ENCODE measurements at regions not wholly inside any gene's neighbourhood (a gene's known extent, or its start where the extent isn't known, plus 50 kb on each side); places are given as distances from the start of the nearest gene placed in this dataset.
A peak's percentile ranks its signal among the peaks of the same experiment; 100 is the strongest.

DNA sequence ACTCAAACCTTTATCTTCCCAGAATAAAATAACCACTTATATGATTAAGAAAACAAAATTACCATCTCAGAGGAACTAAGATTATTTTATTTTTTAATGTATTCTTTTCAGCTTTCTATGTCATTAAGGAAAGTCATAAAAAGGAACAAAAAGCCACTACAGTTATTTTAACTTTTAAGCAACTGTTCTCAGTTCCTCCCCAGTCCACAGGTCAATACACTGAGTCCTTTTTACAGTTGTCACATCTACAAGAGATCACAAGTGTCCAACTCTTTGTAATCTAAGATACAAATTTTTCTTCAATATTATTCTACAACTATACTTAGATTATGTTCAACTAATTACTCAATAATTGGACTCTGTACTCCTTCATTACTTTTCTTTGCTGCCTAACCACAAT is 782.8 kb upstream of the ACO1 start:
- Histone ChIP-seq H3K9me3 (replicated peaks; ENCODE audit: control insufficient read depth, insufficient read depth, low read length) (no peaks in the 10 kb centered on the region), H3K4me3 (no peak overlapping the region), H3K36me3 (ENCODE audit: control insufficient read depth in 2 of 2, insufficient read depth in 2 of 2, low read length in 1 of 2) (no peaks in the 10 kb centered on the region), H4K20me1 (ENCODE audit: control insufficient read depth, insufficient read depth) (no peaks in the 10 kb centered on the region), H3K79me2 (ENCODE audit: control insufficient read depth, insufficient read depth, low read length) (no peaks in the 10 kb centered on the region), H3K27me3 (replicated peaks in 1 of 2; ENCODE audit: control insufficient read depth in 2 of 2, insufficient read depth in 2 of 2, low read length in 1 of 2) (no peaks in the 10 kb centered on the region), H2AFZ (ENCODE audit: control insufficient read depth, low read depth, low read length) (no peak overlapping the region), H3K4me1 (ENCODE audit: control insufficient read depth, insufficient read depth, low read length) (no peaks in the 10 kb centered on the region), H3K4me2 (ENCODE audit: control insufficient read depth, insufficient read depth) (no peak overlapping the region), H3K9ac (ENCODE audit: control insufficient read depth, insufficient read depth, low read length) (no peak overlapping the region), H3K27ac (ENCODE audit: control insufficient read depth, insufficient read depth) (no peak overlapping the region)
- ChIA-PET RAD21 (ENCODE audit: unreplicated experiment) (no interaction called here), CTCF (no interaction called here), SMC1A (ENCODE audit: uncharacterized antibody, unreplicated experiment) (interaction anchor here (1.4 kb wide), 1 partner anchor 16 kb away, joined by 3 read pairs; no protein-coding TSS in a partner anchor), POLR2A (no interaction called here)
- ATAC-seq (0 out of 3 replicates have a peak, but pooled peaks have one; percentile 19), FAIRE-seq (no peak), DNase-seq (ENCODE audit: low read depth, low spot score) (no peak)
- intact Hi-C loops (cut with micrococcal nuclease; ENCODE audit: unreplicated experiment) (no loop called here), in situ Hi-C loops (cut with MboI) (no loop called here)
- TF ChIP-seq RUNX3 (IDR thresholded peaks at IDR 0.05; ENCODE audit: low read length), result no peak
- TF ChIP-seq, protein P1, sequence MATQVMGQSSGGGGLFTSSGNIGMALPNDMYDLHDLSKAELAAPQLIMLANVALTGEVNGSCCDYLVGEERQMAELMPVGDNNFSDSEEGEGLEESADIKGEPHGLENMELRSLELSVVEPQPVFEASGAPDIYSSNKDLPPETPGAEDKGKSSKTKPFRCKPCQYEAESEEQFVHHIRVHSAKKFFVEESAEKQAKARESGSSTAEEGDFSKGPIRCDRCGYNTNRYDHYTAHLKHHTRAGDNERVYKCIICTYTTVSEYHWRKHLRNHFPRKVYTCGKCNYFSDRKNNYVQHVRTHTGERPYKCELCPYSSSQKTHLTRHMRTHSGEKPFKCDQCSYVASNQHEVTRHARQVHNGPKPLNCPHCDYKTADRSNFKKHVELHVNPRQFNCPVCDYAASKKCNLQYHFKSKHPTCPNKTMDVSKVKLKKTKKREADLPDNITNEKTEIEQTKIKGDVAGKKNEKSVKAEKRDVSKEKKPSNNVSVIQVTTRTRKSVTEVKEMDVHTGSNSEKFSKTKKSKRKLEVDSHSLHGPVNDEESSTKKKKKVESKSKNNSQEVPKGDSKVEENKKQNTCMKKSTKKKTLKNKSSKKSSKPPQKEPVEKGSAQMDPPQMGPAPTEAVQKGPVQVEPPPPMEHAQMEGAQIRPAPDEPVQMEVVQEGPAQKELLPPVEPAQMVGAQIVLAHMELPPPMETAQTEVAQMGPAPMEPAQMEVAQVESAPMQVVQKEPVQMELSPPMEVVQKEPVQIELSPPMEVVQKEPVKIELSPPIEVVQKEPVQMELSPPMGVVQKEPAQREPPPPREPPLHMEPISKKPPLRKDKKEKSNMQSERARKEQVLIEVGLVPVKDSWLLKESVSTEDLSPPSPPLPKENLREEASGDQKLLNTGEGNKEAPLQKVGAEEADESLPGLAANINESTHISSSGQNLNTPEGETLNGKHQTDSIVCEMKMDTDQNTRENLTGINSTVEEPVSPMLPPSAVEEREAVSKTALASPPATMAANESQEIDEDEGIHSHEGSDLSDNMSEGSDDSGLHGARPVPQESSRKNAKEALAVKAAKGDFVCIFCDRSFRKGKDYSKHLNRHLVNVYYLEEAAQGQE (IDR thresholded peaks at IDR 0.05; ENCODE audit: low read depth, low read length), result no peak
- BruUV-seq (replicated peaks), result no TSS peak

DNA sequence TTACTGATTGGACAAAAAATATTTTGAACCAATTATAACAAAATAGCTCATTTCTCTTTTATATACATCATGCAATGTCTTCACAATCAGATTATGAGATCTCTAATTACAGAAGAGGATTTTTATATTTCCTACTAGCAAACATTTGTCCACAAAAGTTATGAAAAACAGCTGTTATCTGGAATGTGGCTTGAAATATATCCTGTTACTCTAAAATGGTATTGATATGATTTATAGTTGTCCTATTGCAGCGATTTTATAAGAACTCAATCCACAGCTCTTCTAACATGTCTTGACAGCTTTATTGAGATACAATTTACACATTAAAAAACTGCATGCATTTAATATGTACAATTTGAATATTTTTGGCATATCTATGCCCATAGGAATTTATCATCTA is 779.9 kb upstream of the ACO1 start:
- Histone ChIP-seq H3K4me2 (ENCODE audit: control insufficient read depth, insufficient read depth) (no peak overlapping the region), H3K9ac (ENCODE audit: control insufficient read depth, insufficient read depth, low read length) (no peak overlapping the region), H3K79me2 (ENCODE audit: control insufficient read depth, insufficient read depth, low read length) (no peaks in the 10 kb centered on the region), H4K20me1 (ENCODE audit: control insufficient read depth, insufficient read depth) (no peaks in the 10 kb centered on the region), H3K4me3 (no peak overlapping the region), H2AFZ (ENCODE audit: control insufficient read depth, low read depth, low read length) (no peak overlapping the region), H3K36me3 (ENCODE audit: control insufficient read depth in 2 of 2, insufficient read depth in 2 of 2, low read length in 1 of 2) (no peaks in the 10 kb centered on the region), H3K9me3 (replicated peaks; ENCODE audit: control insufficient read depth, insufficient read depth, low read length) (no peaks in the 10 kb centered on the region), H3K27ac (ENCODE audit: control insufficient read depth, insufficient read depth) (no peak overlapping the region), H3K27me3 (replicated peaks in 1 of 2; ENCODE audit: control insufficient read depth in 2 of 2, insufficient read depth in 2 of 2, low read length in 1 of 2) (no peaks in the 10 kb centered on the region), H3K4me1 (ENCODE audit: control insufficient read depth, insufficient read depth, low read length) (no peaks in the 10 kb centered on the region)
- ChIA-PET POLR2A (no interaction called here), RAD21 (ENCODE audit: unreplicated experiment) (no interaction called here), CTCF (no interaction called here), SMC1A (ENCODE audit: uncharacterized antibody, unreplicated experiment) (no interaction called here)
- intact Hi-C loops (cut with micrococcal nuclease; ENCODE audit: unreplicated experiment) (no loop called here), in situ Hi-C loops (cut with MboI) (no loop called here)
- WGBS (ENCODE audit: insufficient coverage, insufficient replicate concordance, low lambda C conversion rate, missing lambda C conversion rate), result 4% methylated on average over 1 of the region's 1 CpG
- DNase-seq (ENCODE audit: low read depth, low spot score), result no peak
- no peak for FAIRE-seq
- BruUV-seq (replicated peaks), result no TSS peak
- ATAC-seq, result no peak
- TF ChIP-seq YY1 (IDR thresholded peaks at IDR 0.05; ENCODE audit: low read depth, low read length), result no peak
- TF ChIP-seq, protein P2, sequence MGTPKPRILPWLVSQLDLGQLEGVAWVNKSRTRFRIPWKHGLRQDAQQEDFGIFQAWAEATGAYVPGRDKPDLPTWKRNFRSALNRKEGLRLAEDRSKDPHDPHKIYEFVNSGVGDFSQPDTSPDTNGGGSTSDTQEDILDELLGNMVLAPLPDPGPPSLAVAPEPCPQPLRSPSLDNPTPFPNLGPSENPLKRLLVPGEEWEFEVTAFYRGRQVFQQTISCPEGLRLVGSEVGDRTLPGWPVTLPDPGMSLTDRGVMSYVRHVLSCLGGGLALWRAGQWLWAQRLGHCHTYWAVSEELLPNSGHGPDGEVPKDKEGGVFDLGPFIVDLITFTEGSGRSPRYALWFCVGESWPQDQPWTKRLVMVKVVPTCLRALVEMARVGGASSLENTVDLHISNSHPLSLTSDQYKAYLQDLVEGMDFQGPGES (IDR thresholded peaks at IDR 0.05), result no peak
- no peak for TF ChIP-seq BACH1 (IDR thresholded peaks at IDR 0.05; ENCODE audit: borderline replicate concordance)
- TF ChIP-seq TCF3 (IDR thresholded peaks at IDR 0.05; ENCODE audit: borderline replicate concordance, insufficient read depth, low read depth, low read length), result no peak
- TF ChIP-seq, protein P3, sequence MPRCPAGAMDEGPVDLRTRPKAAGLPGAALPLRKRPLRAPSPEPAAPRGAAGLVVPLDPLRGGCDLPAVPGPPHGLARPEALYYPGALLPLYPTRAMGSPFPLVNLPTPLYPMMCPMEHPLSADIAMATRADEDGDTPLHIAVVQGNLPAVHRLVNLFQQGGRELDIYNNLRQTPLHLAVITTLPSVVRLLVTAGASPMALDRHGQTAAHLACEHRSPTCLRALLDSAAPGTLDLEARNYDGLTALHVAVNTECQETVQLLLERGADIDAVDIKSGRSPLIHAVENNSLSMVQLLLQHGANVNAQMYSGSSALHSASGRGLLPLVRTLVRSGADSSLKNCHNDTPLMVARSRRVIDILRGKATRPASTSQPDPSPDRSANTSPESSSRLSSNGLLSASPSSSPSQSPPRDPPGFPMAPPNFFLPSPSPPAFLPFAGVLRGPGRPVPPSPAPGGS (IDR thresholded peaks at IDR 0.05; ENCODE audit: borderline replicate concordance, insufficient read depth, low read depth, low read length, poor library complexity, severe bottlenecking), result no peak
- TF ChIP-seq NR2F1 (conservative IDR thresholded peaks at IDR 0.05), result no peak
